Activated T-helper 1 cell treated with anti-CD3 and anti-CD28 coated beads, Interleukin-2, amount 50 U/mL, for 16 hours (primary cell): ENCODE measurements at regions not wholly inside any gene's neighbourhood (a gene's known extent, or its start where the extent isn't known, plus 50 kb on each side); places are given as distances from the start of the nearest gene placed in this dataset.

Experiments used
- DNase-seq, 2 donors: peaks; one replicate each; pipeline ENCODE4 v3.0.0-alpha.2; 2020; ENCODE audit warnings: low read depth in 1 of 2, low spot score in 1 of 2

- DNase-seq, result no peak
Observed at GRCh38 chr3:14286887-14287500, 108.4 kb downstream of the LSM3 start.

- no peak for DNase-seq
Observed at GRCh38 chr3:14288177-14288788, 109.7 kb downstream of the LSM3 start.

GRCh38 chr3:14288833-14289451 lies 110.3 kb downstream of the LSM3 start:
- no peak for DNase-seq

- DNase-seq, result no peak
Observed at GRCh38 chr3:14289590-14290461, 111.2 kb downstream of the LSM3 start.

GRCh38 chr3:14290631-14291385 lies 111.6 kb upstream of the SLC6A6 start:
- DNase-seq, result no peak

GRCh38 chr3:14295037-14295436 lies 107.4 kb upstream of the SLC6A6 start:
- DNase-seq, result no peak

- no peak for DNase-seq
Observed at GRCh38 chr3:14295801-14296200, 106.6 kb upstream of the SLC6A6 start.

GRCh38 chr3:14297305-14297704 lies 105.1 kb upstream of the SLC6A6 start:
- no peak for DNase-seq

GRCh38 chr3:14297784-14298236 lies 104.6 kb upstream of the SLC6A6 start:
- no peak for DNase-seq

- no peak for DNase-seq
Observed at GRCh38 chr3:14298442-14298841, 104.0 kb upstream of the SLC6A6 start.

GRCh38 chr3:14298991-14299555 lies 103.3 kb upstream of the SLC6A6 start:
- no peak for DNase-seq

- DNase-seq, result no peak
Observed at GRCh38 chr3:14299767-14300166, 102.6 kb upstream of the SLC6A6 start.

GRCh38 chr3:14300721-14301399 lies 101.5 kb upstream of the SLC6A6 start:
- DNase-seq, result no peak

- DNase-seq, result no peak
Observed at GRCh38 chr3:14301558-14301957, 100.8 kb upstream of the SLC6A6 start.

- DNase-seq, result no peak
Observed at GRCh38 chr3:14303336-14304100, 98.9 kb upstream of the SLC6A6 start.

GRCh38 chr3:14304101-14305045 lies 98.0 kb upstream of the SLC6A6 start:
- no peak for DNase-seq

GRCh38 chr3:14305324-14305723 lies 97.1 kb upstream of the SLC6A6 start:
- no peak for DNase-seq

GRCh38 chr3:14306142-14306541 lies 96.3 kb upstream of the SLC6A6 start:
- no peak for DNase-seq
